Keratinocyte (primary cell): ENCODE measurements at regions not wholly inside any gene's neighbourhood (a gene's known extent, or its start where the extent isn't known, plus 50 kb on each side); places are given as distances from the start of the nearest gene placed in this dataset.

Source experiments
- DNase-seq: peaks from one replicate; pipeline ENCODE4 v3.0.0-alpha.2; 2011; ENCODE audit warnings: low read depth, missing footprints, low spot score
- FAIRE-seq: peaks from 2 replicates; lab custom pipeline; 2011; peaks lifted over from hg19 to GRCh38; lab: Jason Lieb, UNC
- H2AFZ ChIP-seq: 2 replicates; pipeline ENCODE4 v1.6.0; 2012; ENCODE audit warnings: low read length, control low read depth, inconsistent platforms; ENCODE audit not compliant: control insufficient read depth
- H3K27ac ChIP-seq: 2 replicates; pipeline ENCODE4 v1.5.1; 2011; ENCODE audit warnings: low read length; ENCODE audit not compliant: control insufficient read depth, insufficient read depth
- H3K27me3 ChIP-seq: 3 replicates; pipeline ENCODE4 v1.6.0; 2011; ENCODE audit warnings: low read length; ENCODE audit not compliant: control insufficient read depth, insufficient read depth; ENCODE audit errors: extremely low read depth
- H3K36me3 ChIP-seq, 2 experiments: 2 replicates in 1 of 2; 3 replicates in 1 of 2; pipeline ENCODE4 v1.5.1; 2011; ENCODE audit warnings: low read length in 2 of 2, mild to moderate bottlenecking in 1 of 2; ENCODE audit not compliant: control insufficient read depth in 2 of 2, insufficient read depth in 2 of 2; ENCODE audit errors: extremely low read depth in 1 of 2
- H3K4me1 ChIP-seq: 3 replicates; pipeline ENCODE4 v1.5.1; 2011; ENCODE audit warnings: low read length; ENCODE audit not compliant: control insufficient read depth, insufficient read depth; ENCODE audit errors: extremely low read depth
- H3K4me2 ChIP-seq: 3 replicates; pipeline ENCODE4 v1.6.0; 2011; ENCODE audit warnings: low read depth, low read length; ENCODE audit not compliant: control insufficient read depth, insufficient read depth; ENCODE audit errors: extremely low read depth
- H3K4me3 ChIP-seq, 3 experiments: fragments of 200-600 bp in 1 of 3; sonication (generic) in 1 of 3; 2 replicates in 2 of 3; 3 replicates in 1 of 3; pipeline ENCODE4 v1.5.1; 2011 to 2016; ENCODE audit warnings: low read length in 3 of 3, mild to moderate bottlenecking in 3 of 3, control low read depth in 2 of 3, inconsistent platforms in 1 of 3, low read depth in 1 of 3, mixed read lengths in 1 of 3, mixed run types in 1 of 3, moderate library complexity in 1 of 3; ENCODE audit not compliant: control insufficient read depth in 2 of 3, insufficient read depth in 2 of 3; ENCODE audit errors: extremely low read depth in 1 of 3
- H3K79me2 ChIP-seq: 2 replicates; pipeline ENCODE4 v1.6.0; 2012; ENCODE audit warnings: low read length; ENCODE audit not compliant: control insufficient read depth, insufficient read depth
- H3K9ac ChIP-seq: 3 replicates; pipeline ENCODE4 v1.6.0; 2011; ENCODE audit warnings: low read length; ENCODE audit not compliant: control insufficient read depth, insufficient read depth; ENCODE audit errors: extremely low read depth
- H3K9me1 ChIP-seq: 3 replicates; pipeline ENCODE4 v1.6.0; 2011; ENCODE audit warnings: low read length; ENCODE audit not compliant: control insufficient read depth, insufficient read depth; ENCODE audit errors: extremely low read depth
- H3K9me3 ChIP-seq: 2 replicates; pipeline ENCODE4 v1.5.1; 2012; ENCODE audit warnings: low read depth, low read length; ENCODE audit not compliant: control insufficient read depth
- H4K20me1 ChIP-seq: 3 replicates; pipeline ENCODE4 v1.6.0; 2011; ENCODE audit warnings: low read length; ENCODE audit not compliant: control insufficient read depth, insufficient read depth; ENCODE audit errors: extremely low read depth
- CTCF ChIP-seq, 3 experiments: IDR thresholded peaks in 1 of 3; conservative IDR thresholded peaks in 1 of 3; optimal IDR thresholded peaks in 1 of 3; 2 replicates in 2 of 3; 3 replicates in 1 of 3; pipeline versions ENCODE3 to v1.5.1; 2011; ENCODE audit warnings: low read length in 3 of 3, mild to moderate bottlenecking in 3 of 3, moderate library complexity in 2 of 3, control low read depth in 1 of 3, inconsistent platforms in 1 of 3; ENCODE audit not compliant: insufficient read depth in 2 of 3; ENCODE audit errors: extremely low read depth in 1 of 3
- EZH2 ChIP-seq: IDR thresholded peaks from one replicate; pipeline ENCODE4 v1.6.1; 2012; ENCODE audit warnings: inconsistent platforms, mild to moderate bottlenecking, low read length, moderate library complexity
- dilution Hi-C: fragments of 300-500 bp; cut with MboI; formaldehyde crosslinking; loops from one replicate; pipeline ENCODE4 v1.7.0; 2020; ENCODE audit warnings: low sequenced_read_pairs; ENCODE audit not compliant: extremely low pct_ligation_motif_present

- Histone ChIP-seq H3K79me2 (no peaks in the 10 kb centered on the region), H3K36me3 (no peaks in the 10 kb centered on the region), H2AFZ (no peak overlapping the region), H4K20me1 (no peaks in the 10 kb centered on the region), H3K27me3 (no peaks in the 10 kb centered on the region), H3K4me2 (no peak overlapping the region), H3K27ac (no peak overlapping the region), H3K4me3 (no peak overlapping the region), H3K9ac (no peak overlapping the region), H3K9me3 (no peaks in the 10 kb centered on the region), H3K4me1 (no peaks in the 10 kb centered on the region), H3K9me1 (no peaks in the 10 kb centered on the region)
- no peak for FAIRE-seq
- TF ChIP-seq CTCF (optimal IDR thresholded peaks at IDR 0.05 in 1 of 3, IDR thresholded peaks at IDR 0.05 in 1 of 3, conservative IDR thresholded peaks at IDR 0.05 in 1 of 3; ENCODE audit: extremely low read depth in 1 of 3, insufficient read depth in 2 of 3, low read length in 3 of 3) (no peak), EZH2 (no peak)
- DNase-seq: no peak
- dilution Hi-C loops: no loop called here
Observed at GRCh38 chr15:53312707-53313106, 446.8 kb downstream of the WDR72 start.

- no peak overlapping the region for H3K4me3 ChIP-seq
Observed at GRCh38 chr15:53310709-53311108, 448.8 kb downstream of the WDR72 start.

More at GRCh38 chr15:53310709-53311108, 448.8 kb downstream of the WDR72 start:
- Histone ChIP-seq H3K27me3 (no peaks in the 10 kb centered on the region), H2AFZ (no peak overlapping the region), H3K4me2 (no peak overlapping the region), H3K9ac (no peak overlapping the region), H3K9me3 (no peaks in the 10 kb centered on the region), H3K36me3 (no peaks in the 10 kb centered on the region), H3K9me1 (no peaks in the 10 kb centered on the region), H3K79me2 (no peaks in the 10 kb centered on the region), H4K20me1 (no peaks in the 10 kb centered on the region), H3K27ac (no peak overlapping the region), H3K4me1 (no peaks in the 10 kb centered on the region)
- dilution Hi-C loops: no loop called here
- no peak for TF ChIP-seq EZH2
- no peak for TF ChIP-seq CTCF (optimal IDR thresholded peaks at IDR 0.05 in 1 of 3, IDR thresholded peaks at IDR 0.05 in 1 of 3, conservative IDR thresholded peaks at IDR 0.05 in 1 of 3; ENCODE audit: extremely low read depth in 1 of 3, insufficient read depth in 2 of 3, low read length in 3 of 3)
- FAIRE-seq (no peak), DNase-seq (no peak)
